Tibial nerve (tissue), 4 donors: ENCODE measurements at regions not wholly inside any gene's neighbourhood (a gene's known extent, or its start where the extent isn't known, plus 50 kb on each side); places are given as distances from the start of the nearest gene placed in this dataset. TPM values are rescaled to one million over a fixed set of nuclear protein-coding genes. Genes with fewer than 3 reads are reported as not detected.

Experiments
- DNase-seq, 2 donors: peaks; one replicate each; pipeline ENCODE4 v3.0.0-alpha.2; 2019; ENCODE audit warnings: low spot score in 2 of 2
- H3K27ac ChIP-seq, 4 donors: fragments of 200-600 bp; sonication (generic) in 3 of 4; one replicate each; pipeline ENCODE4 v1.5.1; 2017 to 2019; ENCODE audit warnings: mild to moderate bottlenecking in 1 of 4
- H3K27me3 ChIP-seq, 2 donors: fragments of 200-600 bp; sonication (generic) in 1 of 2; one replicate each; pipeline versions ENCODE4 v1.5.1 to v1.6.0; 2017 to 2019
- H3K36me3 ChIP-seq, 3 donors: fragments of 200-600 bp; sonication (generic); one replicate each; pipeline ENCODE4 v1.5.1; 2018 to 2019
- H3K4me1 ChIP-seq, 4 donors: fragments of 200-600 bp; sonication (generic) in 3 of 4; one replicate each; pipeline ENCODE4 v1.5.1; 2017 to 2019
- H3K4me3 ChIP-seq, 4 donors: fragments of 200-600 bp; sonication (generic) in 3 of 4; one replicate each; pipeline ENCODE4 v1.5.1; 2017 to 2019; ENCODE audit warnings: mild to moderate bottlenecking in 1 of 4, moderate library complexity in 1 of 4
- H3K9me3 ChIP-seq, 4 donors: fragments of 200-600 bp; sonication (generic) in 3 of 4; one replicate each; pipeline ENCODE4 v1.5.1; 2017 to 2019
- EP300 ChIP-seq, 2 donors: sonication (generic); formaldehyde crosslinking; IDR thresholded peaks; one replicate each; pipeline ENCODE4 v1.6.1; 2017; ENCODE audit warnings: antibody characterized with exemption in 2 of 2, mild to moderate bottlenecking in 1 of 2
- POLR2A ChIP-seq, 2 donors: fragments of 450-650 bp; IDR thresholded peaks; one replicate each; pipeline ENCODE4 v1.6.1; 2017; ENCODE audit warnings: antibody characterized with exemption in 2 of 2, mild to moderate bottlenecking in 2 of 2, moderate library complexity in 2 of 2
- WGBS, 2 donors: methylation state at CpG; one replicate each; pipeline ENCODE4 v1.1.5; 2018; 5-methylcytosine and 5-hydroxymethylcytosine counted together
- small RNA-seq: library from RNA; depleted of rRNA; stranded (forward); fragments of <200 nt; gene quantifications from one replicate; pipeline ENCODE3, GENCODE V24; 2016
- TF ChIP-seq, protein P1 (sequence below), 5 experiments: fragments of 200-600 bp in 3 of 5; fragments of 450-650 bp in 2 of 5; sonication (generic) in 3 of 5; IDR thresholded peaks; one replicate each; pipeline ENCODE4 v1.5.1; 2016 to 2019; ENCODE audit warnings: antibody characterized with exemption in 5 of 5, mild to moderate bottlenecking in 3 of 5, moderate library complexity in 2 of 5

DNA sequence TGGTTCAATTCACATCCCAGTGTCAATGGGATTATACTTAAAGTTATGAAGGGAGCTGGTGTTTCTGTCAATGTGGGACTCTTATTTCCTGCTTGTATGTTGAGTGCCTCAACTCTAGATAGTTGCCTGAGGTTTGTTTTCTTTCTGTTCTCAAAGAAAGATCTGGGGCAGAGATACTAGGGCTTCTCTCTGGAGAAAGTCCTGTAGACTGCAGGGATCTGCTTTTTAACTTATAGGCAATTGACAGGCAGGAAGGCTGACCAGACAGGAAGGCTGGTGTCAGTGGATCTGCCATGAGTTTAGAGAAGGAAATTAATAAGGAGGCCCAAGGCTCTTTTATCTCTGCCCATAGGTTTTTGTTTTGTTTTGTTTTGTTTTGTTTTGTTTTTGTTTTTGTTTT is 64.0 kb upstream of the PRKX start:
- Histone ChIP-seq H3K27ac (no peak overlapping the region), H3K36me3 (no peaks in the 10 kb centered on the region), H3K4me1 (no peaks in the 10 kb centered on the region), H3K27me3 (no peaks in the 10 kb centered on the region), H3K4me3 (no peak overlapping the region), H3K9me3 (no peaks in the 10 kb centered on the region)
- DNase-seq, result no peak
- TF ChIP-seq EP300 (IDR thresholded peaks at IDR 0.05), result no peak

DNA sequence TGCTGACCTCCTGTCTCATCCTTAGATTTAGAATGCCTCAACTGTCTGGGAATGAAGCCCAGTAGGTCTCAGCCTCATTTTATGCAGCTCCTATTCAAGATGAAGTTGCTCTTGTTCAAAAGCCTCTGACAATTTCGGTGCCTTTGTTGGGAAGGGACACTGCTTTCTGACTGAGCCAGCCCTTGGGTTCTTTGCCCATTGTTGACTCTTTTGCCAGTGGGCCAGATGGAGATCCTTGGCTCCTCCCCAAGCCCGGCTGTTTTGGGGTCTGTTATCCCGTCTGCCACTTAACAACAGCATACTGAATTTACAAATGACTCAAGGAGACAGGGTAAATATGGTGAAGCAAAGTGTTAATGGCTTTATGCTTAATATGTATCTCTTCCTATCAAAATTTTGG is 58.3 kb upstream of the PRKX start:
- Histone ChIP-seq H3K36me3 (no peaks in the 10 kb centered on the region), H3K27me3 (no peaks in the 10 kb centered on the region), H3K4me1 (no peaks in the 10 kb centered on the region), H3K27ac (no peak overlapping the region), H3K9me3 (no peaks in the 10 kb centered on the region), H3K4me3 (no peak overlapping the region)
- DNase-seq, result no peak
- TF ChIP-seq, protein P1, sequence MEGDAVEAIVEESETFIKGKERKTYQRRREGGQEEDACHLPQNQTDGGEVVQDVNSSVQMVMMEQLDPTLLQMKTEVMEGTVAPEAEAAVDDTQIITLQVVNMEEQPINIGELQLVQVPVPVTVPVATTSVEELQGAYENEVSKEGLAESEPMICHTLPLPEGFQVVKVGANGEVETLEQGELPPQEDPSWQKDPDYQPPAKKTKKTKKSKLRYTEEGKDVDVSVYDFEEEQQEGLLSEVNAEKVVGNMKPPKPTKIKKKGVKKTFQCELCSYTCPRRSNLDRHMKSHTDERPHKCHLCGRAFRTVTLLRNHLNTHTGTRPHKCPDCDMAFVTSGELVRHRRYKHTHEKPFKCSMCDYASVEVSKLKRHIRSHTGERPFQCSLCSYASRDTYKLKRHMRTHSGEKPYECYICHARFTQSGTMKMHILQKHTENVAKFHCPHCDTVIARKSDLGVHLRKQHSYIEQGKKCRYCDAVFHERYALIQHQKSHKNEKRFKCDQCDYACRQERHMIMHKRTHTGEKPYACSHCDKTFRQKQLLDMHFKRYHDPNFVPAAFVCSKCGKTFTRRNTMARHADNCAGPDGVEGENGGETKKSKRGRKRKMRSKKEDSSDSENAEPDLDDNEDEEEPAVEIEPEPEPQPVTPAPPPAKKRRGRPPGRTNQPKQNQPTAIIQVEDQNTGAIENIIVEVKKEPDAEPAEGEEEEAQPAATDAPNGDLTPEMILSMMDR (IDR thresholded peaks at IDR 0.05), result no peak
- 35 to 64% methylated on average over 2 to 3 of the region's 3 CpGs for WGBS, 2 donors

DNA sequence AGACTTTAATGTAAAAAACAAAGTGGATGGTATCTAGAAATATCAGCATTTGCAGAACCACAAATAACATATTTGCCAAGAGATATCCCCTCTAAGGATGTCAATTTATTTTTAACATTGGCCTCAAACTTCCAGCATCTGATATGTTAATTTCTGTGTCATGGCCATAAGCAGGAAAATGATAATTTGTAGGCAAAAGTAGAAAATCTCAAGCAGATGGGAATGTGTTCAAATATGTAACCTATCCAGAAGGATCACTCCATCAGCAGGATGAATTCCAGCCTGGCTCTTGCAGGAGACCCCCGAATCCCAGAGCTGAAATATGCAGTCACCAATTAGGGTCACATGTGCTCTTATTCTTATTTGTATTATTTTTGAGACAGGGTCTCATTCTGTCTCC is 55.4 kb upstream of the PRKX start:
- WGBS, 2 donors, result 33 to 59% methylated on average over 1 of the region's 1 CpG
- DNase-seq, result no peak
- Histone ChIP-seq H3K27me3 (no peaks in the 10 kb centered on the region), H3K4me1 (no peaks in the 10 kb centered on the region), H3K36me3 (no peaks in the 10 kb centered on the region), H3K9me3 (no peaks in the 10 kb centered on the region), H3K4me3 (no peak overlapping the region), H3K27ac (no peak overlapping the region)
- TF ChIP-seq POLR2A (IDR thresholded peaks at IDR 0.05), result no peak
- TF ChIP-seq, protein P1 (IDR thresholded peaks at IDR 0.05), result no peak
- no peak for TF ChIP-seq EP300 (IDR thresholded peaks at IDR 0.05)

Small RNA genes lying in the stretch of these regions (small RNA-seq; reads per million reads assigned to genes)
- not detected for gene RF00401
